HCT116 (cell line): ENCODE measurements at regions not wholly inside any gene's neighbourhood (a gene's known extent, or its start where the extent isn't known, plus 50 kb on each side); places are given as distances from the start of the nearest gene placed in this dataset.

Experiments
- CEBPB ChIP-seq: IDR thresholded peaks from 2 replicates; pipeline ENCODE4 v1.6.1; 2012; ENCODE audit warnings: low read depth
- EGR1 ChIP-seq: IDR thresholded peaks from 2 replicates; pipeline ENCODE4 v1.6.1; 2012; ENCODE audit warnings: low read depth
- EZH2phosphoT487 ChIP-seq: fragments of 200-600 bp; IDR thresholded peaks from 2 replicates; pipeline ENCODE4 v1.6.1; 2018; ENCODE audit warnings: antibody characterized with exemption, borderline replicate concordance
- FOSL1 ChIP-seq: IDR thresholded peaks from 2 replicates; pipeline ENCODE4 v1.6.1; 2012; ENCODE audit warnings: low read depth
- JUND ChIP-seq: IDR thresholded peaks from 2 replicates; pipeline ENCODE4 v1.6.1; 2012
- POLR2A ChIP-seq: IDR thresholded peaks from 2 replicates; pipeline ENCODE4 v1.7.0; 2011; ENCODE audit warnings: borderline replicate concordance; ENCODE audit not compliant: insufficient read depth, insufficient read length; ENCODE audit errors: extremely low read depth
- POLR2AphosphoS5 ChIP-seq: IDR thresholded peaks from 2 replicates; pipeline ENCODE4 v1.6.1; 2011; ENCODE audit warnings: mild to moderate bottlenecking, low read depth, low read length, moderate library complexity
- RAD21 ChIP-seq: IDR thresholded peaks from 2 replicates; pipeline ENCODE4 v1.6.1; 2012; ENCODE audit warnings: low read depth, mild to moderate bottlenecking
- SRF ChIP-seq: IDR thresholded peaks from 2 replicates; pipeline ENCODE4 v1.6.1; 2012; ENCODE audit warnings: low read depth
- TCF7L2 ChIP-seq: IDR thresholded peaks from 2 replicates; pipeline ENCODE4 v1.7.0; 2011; ENCODE audit warnings: borderline replicate concordance, inconsistent platforms; ENCODE audit not compliant: insufficient read depth, insufficient read length; ENCODE audit errors: extremely low read depth
- YY1 ChIP-seq: IDR thresholded peaks from 2 replicates; pipeline ENCODE4 v1.6.1; 2011; ENCODE audit warnings: low read length, low read depth, moderate library complexity, mild to moderate bottlenecking; ENCODE audit not compliant: insufficient replicate concordance; ENCODE audit errors: extremely low read depth
- ZFX ChIP-seq: fragments of 450-650 bp; IDR thresholded peaks from 2 replicates; pipeline ENCODE4 v1.6.1; 2017
- TF ChIP-seq, protein P1 (sequence below), 3 experiments: fragments of 200-600 bp in 1 of 3; sonication (generic) in 1 of 3; IDR thresholded peaks in 2 of 3; conservative IDR thresholded peaks in 1 of 3; 2 replicates each; pipeline ENCODE4 v1.5.1; 2012 to 2017; ENCODE audit warnings: low read depth in 2 of 3, low read length in 2 of 3, antibody characterized with exemption in 1 of 3, borderline replicate concordance in 1 of 3, control low read depth in 1 of 3, mild to moderate bottlenecking in 1 of 3, mixed read lengths in 1 of 3, mixed run types in 1 of 3, moderate library complexity in 1 of 3; ENCODE audit not compliant: insufficient read depth in 1 of 3
- TF ChIP-seq, protein P2 (sequence below): IDR thresholded peaks from 2 replicates; pipeline ENCODE4 v1.6.1; 2012

DNA sequence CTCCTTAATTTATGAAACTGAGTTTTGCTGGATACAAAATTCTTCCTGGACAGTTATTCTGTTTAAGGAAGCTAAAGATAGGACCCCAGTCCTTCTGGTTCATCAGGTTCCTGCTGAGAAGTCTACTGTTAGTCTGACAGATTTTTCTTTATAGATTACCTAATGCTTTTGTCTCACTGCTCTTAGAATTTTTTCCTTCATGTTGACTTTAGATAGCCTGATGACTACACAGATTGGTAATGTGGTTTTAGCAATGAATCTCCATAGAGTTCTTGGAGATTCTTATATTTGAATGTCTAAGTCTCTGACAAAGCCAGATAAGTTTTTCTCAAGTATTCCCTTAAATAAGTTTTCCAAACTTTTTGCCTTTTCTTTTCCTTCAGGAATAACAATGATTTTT lies 419.7 kb downstream of the CDH10 start:
- TF ChIP-seq, protein P1, sequence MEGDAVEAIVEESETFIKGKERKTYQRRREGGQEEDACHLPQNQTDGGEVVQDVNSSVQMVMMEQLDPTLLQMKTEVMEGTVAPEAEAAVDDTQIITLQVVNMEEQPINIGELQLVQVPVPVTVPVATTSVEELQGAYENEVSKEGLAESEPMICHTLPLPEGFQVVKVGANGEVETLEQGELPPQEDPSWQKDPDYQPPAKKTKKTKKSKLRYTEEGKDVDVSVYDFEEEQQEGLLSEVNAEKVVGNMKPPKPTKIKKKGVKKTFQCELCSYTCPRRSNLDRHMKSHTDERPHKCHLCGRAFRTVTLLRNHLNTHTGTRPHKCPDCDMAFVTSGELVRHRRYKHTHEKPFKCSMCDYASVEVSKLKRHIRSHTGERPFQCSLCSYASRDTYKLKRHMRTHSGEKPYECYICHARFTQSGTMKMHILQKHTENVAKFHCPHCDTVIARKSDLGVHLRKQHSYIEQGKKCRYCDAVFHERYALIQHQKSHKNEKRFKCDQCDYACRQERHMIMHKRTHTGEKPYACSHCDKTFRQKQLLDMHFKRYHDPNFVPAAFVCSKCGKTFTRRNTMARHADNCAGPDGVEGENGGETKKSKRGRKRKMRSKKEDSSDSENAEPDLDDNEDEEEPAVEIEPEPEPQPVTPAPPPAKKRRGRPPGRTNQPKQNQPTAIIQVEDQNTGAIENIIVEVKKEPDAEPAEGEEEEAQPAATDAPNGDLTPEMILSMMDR (IDR thresholded peaks at IDR 0.05 in 2 of 3, conservative IDR thresholded peaks at IDR 0.05 in 1 of 3; ENCODE audit: borderline replicate concordance in 1 of 3, insufficient read depth in 1 of 3, low read depth in 2 of 3, low read length in 2 of 3) = no peak
- TF ChIP-seq YY1 (no peak), JUND (no peak), POLR2AphosphoS5 (no peak), CEBPB (no peak), ZFX (no peak), EGR1 (no peak), FOSL1 (no peak), POLR2A (no peak), TCF7L2 (no peak), EZH2phosphoT487 (no peak), RAD21 (no peak), SRF (no peak)
- TF ChIP-seq, protein P2, sequence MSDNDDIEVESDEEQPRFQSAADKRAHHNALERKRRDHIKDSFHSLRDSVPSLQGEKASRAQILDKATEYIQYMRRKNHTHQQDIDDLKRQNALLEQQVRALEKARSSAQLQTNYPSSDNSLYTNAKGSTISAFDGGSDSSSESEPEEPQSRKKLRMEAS = no peak
